Endothelial cell of umbilical vein (primary cell): ENCODE measurements at regions not wholly inside any gene's neighbourhood (a gene's known extent, or its start where the extent isn't known, plus 50 kb on each side); places are given as distances from the start of the nearest gene placed in this dataset.

Source experiments
- BruUV-seq: library from RNA; stranded (reverse); fragments of 400-500 nt; replicated peaks from 2 replicates; lab custom pipeline; 2021; lab: Mats Ljungman, UMichigan
- CTCF ChIA-PET: fragments of 300-600, 350-600 bp; sonication (Branson Sonifier 250); formaldehyde crosslinking; loops from one replicate; lab custom pipeline; 2021; ENCODE audit warnings: antibody characterized with exemption, inconsistent platforms; lab: Charles Lee
- POLR2A ChIA-PET: fragments of 300-600, 350-600 bp; sonication (Branson Sonifier 250); formaldehyde crosslinking; loops from one replicate; lab custom pipeline; 2021; ENCODE audit warnings: antibody characterized with exemption, inconsistent platforms; lab: Charles Lee
- DNase-seq: peaks from one replicate; pipeline ENCODE4 v3.0.0-alpha.2; 2011; ENCODE audit warnings: low read depth, low spot score
- FAIRE-seq: peaks from 2 replicates; lab custom pipeline; 2011; peaks lifted over from hg19 to GRCh38; lab: Jason Lieb, UNC
- H2AFZ ChIP-seq: 2 replicates; pipeline ENCODE4 v1.6.0; 2012; ENCODE audit warnings: low read depth, low read length, control low read depth, inconsistent platforms
- H3K27ac ChIP-seq: 2 replicates; pipeline ENCODE4 v1.5.1; 2011; ENCODE audit warnings: low read depth, mild to moderate bottlenecking, control low read depth, low read length, moderate library complexity; ENCODE audit not compliant: insufficient read depth
- H3K27me3 ChIP-seq, 2 experiments: 2 replicates each; pipeline versions ENCODE4 v1.6.0 to v1.6.1; 2011; ENCODE audit warnings: low read length in 2 of 2, mixed read lengths in 1 of 2; ENCODE audit not compliant: control insufficient read depth in 2 of 2, insufficient read depth in 2 of 2
- H3K36me3 ChIP-seq, 2 experiments: 2 replicates in 1 of 2; 3 replicates in 1 of 2; pipeline ENCODE4 v1.5.1; 2011; ENCODE audit warnings: low read length in 2 of 2, mild to moderate bottlenecking in 1 of 2, moderate library complexity in 1 of 2; ENCODE audit not compliant: control insufficient read depth in 2 of 2, insufficient read depth in 2 of 2; ENCODE audit errors: extremely low read depth in 1 of 2
- H3K4me1 ChIP-seq: 3 replicates; pipeline ENCODE4 v1.5.1; 2011; ENCODE audit warnings: mild to moderate bottlenecking, low read length; ENCODE audit not compliant: control insufficient read depth, insufficient read depth; ENCODE audit errors: extremely low read depth
- H3K4me2 ChIP-seq: 2 replicates; pipeline ENCODE4 v1.6.1; 2011; ENCODE audit warnings: low read length, control low read depth, mixed read lengths; ENCODE audit not compliant: insufficient read depth
- H3K4me3 ChIP-seq, 3 experiments: fragments of 200-600 bp in 1 of 3; sonication (generic), shearing (Covaris generic) in 1 of 3; replicated peaks in 1 of 3; 2 replicates each; pipeline ENCODE4 v1.5.1; 2011 to 2016; ENCODE audit warnings: control low read depth in 3 of 3, low read length in 3 of 3, mild to moderate bottlenecking in 2 of 3, inconsistent platforms in 1 of 3, low read depth in 1 of 3, moderate library complexity in 1 of 3; ENCODE audit not compliant: insufficient read depth in 1 of 3
- H3K79me2 ChIP-seq: 2 replicates; pipeline ENCODE4 v1.6.0; 2012; ENCODE audit warnings: low read length, inconsistent platforms; ENCODE audit not compliant: control insufficient read depth, insufficient read depth
- H3K9ac ChIP-seq: replicated peaks from 2 replicates; pipeline ENCODE3; 2011; ENCODE audit warnings: low read length, control low read depth; ENCODE audit not compliant: insufficient read depth; ENCODE audit errors: extremely low read depth
- H3K9me1 ChIP-seq: replicated peaks from 3 replicates; pipeline ENCODE4 v1.6.0; 2011; ENCODE audit warnings: mild to moderate bottlenecking, low read length; ENCODE audit not compliant: control insufficient read depth, insufficient read depth; ENCODE audit errors: extremely low read depth
- H3K9me3 ChIP-seq: replicated peaks from 2 replicates; pipeline ENCODE4 v1.5.1; 2012; ENCODE audit warnings: low read length, inconsistent platforms; ENCODE audit not compliant: control insufficient read depth, insufficient read depth
- H4K20me1 ChIP-seq: replicated peaks from 2 replicates; pipeline ENCODE3; 2011; ENCODE audit warnings: mild to moderate bottlenecking, low read length; ENCODE audit not compliant: control insufficient read depth, insufficient read depth; ENCODE audit errors: extremely low read depth
- EZH2 ChIP-seq: IDR thresholded peaks from 2 replicates; pipeline ENCODE4 v1.6.1; 2012; ENCODE audit warnings: borderline replicate concordance, low read depth, mild to moderate bottlenecking, moderate library complexity, low read length, inconsistent platforms; ENCODE audit not compliant: severe bottlenecking
- FOS ChIP-seq: IDR thresholded peaks from 2 replicates; pipeline ENCODE4 v1.6.1; 2011; ENCODE audit warnings: mild to moderate bottlenecking, low read length, moderate library complexity, borderline replicate concordance; ENCODE audit not compliant: insufficient read depth
- GATA2 ChIP-seq: IDR thresholded peaks from 2 replicates; pipeline ENCODE4 v1.7.0; 2011; ENCODE audit warnings: low read depth, mild to moderate bottlenecking, moderate library complexity, mixed read lengths, low read length; ENCODE audit not compliant: insufficient read length, insufficient read depth
- JUN ChIP-seq: IDR thresholded peaks from 2 replicates; pipeline ENCODE4 v1.6.1; 2011; ENCODE audit warnings: borderline replicate concordance, low read depth; ENCODE audit not compliant: insufficient read length, insufficient read depth
- MYC ChIP-seq: IDR thresholded peaks from one replicate; pipeline ENCODE4 v1.6.1; 2011; ENCODE audit warnings: mild to moderate bottlenecking, low read depth, low read length
- POLR2A ChIP-seq: IDR thresholded peaks from 2 replicates; pipeline ENCODE4 v1.6.1; 2012; ENCODE audit warnings: low read depth, mild to moderate bottlenecking, control low read depth, low read length
- POLR2AphosphoS5 ChIP-seq: IDR thresholded peaks from 2 replicates; pipeline ENCODE4 v1.6.1; 2012; ENCODE audit warnings: low read depth, mild to moderate bottlenecking, control low read depth, low read length, moderate library complexity; ENCODE audit not compliant: insufficient read depth
- dilution Hi-C: fragments of 300-500 bp; cut with MboI; formaldehyde crosslinking; loops from one replicate; pipeline ENCODE4 v1.15.0; 2019; ENCODE audit warnings: low sequenced_read_pairs; ENCODE audit not compliant: extremely low pct_ligation_motif_present
- intact Hi-C: fragments of 100-400 bp; cut with micrococcal nuclease; formaldehyde crosslinking; loops from one replicate; pipeline ENCODE4 v1.10.0; 2022
- TF ChIP-seq, protein P1 (sequence below): IDR thresholded peaks from 2 replicates; pipeline ENCODE4 v1.6.1; 2011; ENCODE audit not compliant: insufficient read depth, insufficient read length
- TF ChIP-seq, protein P2 (sequence below), 2 donors: IDR thresholded peaks; 1 replicate in 1 of 2; 2 replicates in 1 of 2; pipeline ENCODE4 v1.5.1; 2011; ENCODE audit warnings: low read length in 2 of 2, mild to moderate bottlenecking in 2 of 2, moderate library complexity in 2 of 2, control low read depth in 1 of 2, inconsistent platforms in 1 of 2, low read depth in 1 of 2; ENCODE audit not compliant: insufficient read depth in 1 of 2; ENCODE audit errors: extremely low read depth in 1 of 2

- Histone ChIP-seq H3K4me3 (no peak overlapping the region), H3K27ac (no peak overlapping the region), H3K36me3 (no peaks in the 10 kb centered on the region), H3K9me3 (no peaks in the 10 kb centered on the region), H3K4me2 (no peak overlapping the region), H3K27me3 (no peaks in the 10 kb centered on the region), H2AFZ (no peak overlapping the region), H3K4me1 (no peaks in the 10 kb centered on the region), H3K79me2 (no peaks in the 10 kb centered on the region), H3K9ac (no peak overlapping the region), H3K9me1 (no peaks in the 10 kb centered on the region), H4K20me1 (no peaks in the 10 kb centered on the region)
- ChIA-PET POLR2A (no interaction called here), CTCF (no interaction called here)
- TF ChIP-seq GATA2 = no peak
- TF ChIP-seq JUN = no peak
- TF ChIP-seq POLR2AphosphoS5 = no peak
- no peak for TF ChIP-seq MYC
- TF ChIP-seq, protein P1, sequence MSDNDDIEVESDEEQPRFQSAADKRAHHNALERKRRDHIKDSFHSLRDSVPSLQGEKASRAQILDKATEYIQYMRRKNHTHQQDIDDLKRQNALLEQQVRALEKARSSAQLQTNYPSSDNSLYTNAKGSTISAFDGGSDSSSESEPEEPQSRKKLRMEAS = no peak
- TF ChIP-seq POLR2A = no peak
- TF ChIP-seq, protein P2, sequence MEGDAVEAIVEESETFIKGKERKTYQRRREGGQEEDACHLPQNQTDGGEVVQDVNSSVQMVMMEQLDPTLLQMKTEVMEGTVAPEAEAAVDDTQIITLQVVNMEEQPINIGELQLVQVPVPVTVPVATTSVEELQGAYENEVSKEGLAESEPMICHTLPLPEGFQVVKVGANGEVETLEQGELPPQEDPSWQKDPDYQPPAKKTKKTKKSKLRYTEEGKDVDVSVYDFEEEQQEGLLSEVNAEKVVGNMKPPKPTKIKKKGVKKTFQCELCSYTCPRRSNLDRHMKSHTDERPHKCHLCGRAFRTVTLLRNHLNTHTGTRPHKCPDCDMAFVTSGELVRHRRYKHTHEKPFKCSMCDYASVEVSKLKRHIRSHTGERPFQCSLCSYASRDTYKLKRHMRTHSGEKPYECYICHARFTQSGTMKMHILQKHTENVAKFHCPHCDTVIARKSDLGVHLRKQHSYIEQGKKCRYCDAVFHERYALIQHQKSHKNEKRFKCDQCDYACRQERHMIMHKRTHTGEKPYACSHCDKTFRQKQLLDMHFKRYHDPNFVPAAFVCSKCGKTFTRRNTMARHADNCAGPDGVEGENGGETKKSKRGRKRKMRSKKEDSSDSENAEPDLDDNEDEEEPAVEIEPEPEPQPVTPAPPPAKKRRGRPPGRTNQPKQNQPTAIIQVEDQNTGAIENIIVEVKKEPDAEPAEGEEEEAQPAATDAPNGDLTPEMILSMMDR (IDR thresholded peaks at IDR 0.05; ENCODE audit: extremely low read depth in 1 of 2, insufficient read depth in 1 of 2, low read depth in 1 of 2, low read length in 2 of 2) = no peak
- TF ChIP-seq EZH2 = no peak
- TF ChIP-seq FOS = no peak
- intact Hi-C loops (no loop called here), dilution Hi-C loops (no loop called here)
- no peak for DNase-seq
- no peak for FAIRE-seq
- no TSS peak for BruUV-seq
Observed at GRCh38 chr3:106129939-106130338, 261.1 kb upstream of the CBLB start.
